ENCODE measurements at regions not wholly inside any gene's neighbourhood (a gene's known extent, or its start where the extent isn't known, plus 50 kb on each side); places are given as distances from the start of the nearest gene placed in this dataset.

DNA sequence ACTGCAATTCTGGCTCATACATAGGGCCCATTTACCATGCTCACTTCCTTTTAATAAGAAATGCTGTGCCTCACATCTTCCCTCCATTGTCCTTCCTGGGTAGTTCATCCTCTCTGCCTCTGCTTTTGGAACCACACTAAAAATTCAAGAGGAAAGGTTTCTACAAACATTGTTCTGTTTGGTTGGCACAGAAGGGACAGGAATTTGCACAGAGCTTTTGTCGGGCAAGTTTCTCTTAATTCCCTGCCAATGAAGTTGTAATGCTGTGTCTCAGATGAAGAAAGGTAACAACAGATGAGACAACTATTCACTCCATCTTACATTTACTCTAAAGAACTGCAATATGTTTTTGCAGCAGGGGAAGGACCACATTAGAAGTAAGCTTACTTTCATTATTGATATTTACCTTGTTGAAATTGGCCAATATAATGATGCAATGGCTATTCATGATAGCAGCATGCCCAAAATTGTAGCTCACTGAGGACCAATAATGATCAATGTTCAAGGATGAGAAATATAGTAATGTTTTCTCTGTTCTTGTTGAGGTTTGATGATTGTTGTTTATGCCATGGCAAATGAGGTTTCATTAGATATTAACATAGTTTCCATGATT, 82.5 kb upstream of the HMHB1 start:
- H3K9me3 ChIP-seq (ENCODE audit: control insufficient read depth, low read length), result no peaks in the 10 kb centered on the region
- intact Hi-C loops (cut with DNase I), result no loop called here
- no peaks in the 10 kb centered on the region for H3K4me1 ChIP-seq (ENCODE audit: control insufficient read depth, insufficient read depth, low read length)
- DNase-seq (no peak), ATAC-seq (no peak)
- no peak overlapping the region for H3K27ac ChIP-seq (ENCODE audit: low read length)
- H3K27me3 ChIP-seq (ENCODE audit: control insufficient read depth, insufficient read depth), result no peaks in the 10 kb centered on the region
- H3K4me3 ChIP-seq (ENCODE audit: low read length), result no peak overlapping the region
- WGBS, result 80% methylated on average over 1 of the region's 1 CpG

- Histone ChIP-seq H3K27me3 (ENCODE audit: control insufficient read depth, insufficient read depth) (no peaks in the 10 kb centered on the region), H3K9me3 (ENCODE audit: control insufficient read depth, low read length) (no peaks in the 10 kb centered on the region), H3K4me3 (ENCODE audit: low read length) (no peak overlapping the region), H3K27ac (ENCODE audit: low read length) (no peak overlapping the region), H3K4me1 (ENCODE audit: control insufficient read depth, insufficient read depth, low read length) (no peaks in the 10 kb centered on the region)
- ATAC-seq, result no peak
- DNase-seq, result no peak
- intact Hi-C loops (cut with DNase I), result no loop called here
These were observed 88.8 kb upstream of the HMHB1 start for GRCh38 chr5:143723159-143723558.

GRCh38 chr5:143721925-143722324, 90.0 kb upstream of the HMHB1 start:
- no peaks in the 10 kb centered on the region for H3K4me1 ChIP-seq (ENCODE audit: control insufficient read depth, insufficient read depth, low read length)
- no peaks in the 10 kb centered on the region for H3K27me3 ChIP-seq (ENCODE audit: control insufficient read depth, insufficient read depth)
- DNase-seq, result no peak
- intact Hi-C loops (cut with DNase I), result no loop called here
- no peak overlapping the region for H3K27ac ChIP-seq (ENCODE audit: low read length)
- H3K9me3 ChIP-seq (ENCODE audit: control insufficient read depth, low read length), result no peaks in the 10 kb centered on the region
- ATAC-seq, result no peak
- H3K4me3 ChIP-seq (ENCODE audit: low read length), result no peak overlapping the region

- no peak for ATAC-seq
- 76% methylated on average over 5 of the region's 5 CpGs for WGBS
- Histone ChIP-seq H3K27ac (ENCODE audit: low read length) (no peak overlapping the region), H3K4me1 (ENCODE audit: control insufficient read depth, insufficient read depth, low read length) (no peaks in the 10 kb centered on the region), H3K4me3 (ENCODE audit: low read length) (no peak overlapping the region), H3K27me3 (ENCODE audit: control insufficient read depth, insufficient read depth) (no peaks in the 10 kb centered on the region), H3K9me3 (ENCODE audit: control insufficient read depth, low read length) (no peaks in the 10 kb centered on the region)
- DNase-seq, result no peak
- intact Hi-C loops (cut with DNase I), result no loop called here
These were observed 91.3 kb upstream of the HMHB1 start for GRCh38 chr5:143720689-143721088.

- intact Hi-C loops (cut with DNase I), result no loop called here
- no peak overlapping the region for H3K27ac ChIP-seq (ENCODE audit: low read length)
- H3K4me1 ChIP-seq (ENCODE audit: control insufficient read depth, insufficient read depth, low read length), result no peaks in the 10 kb centered on the region
- WGBS, result 17% methylated on average over 2 of the region's 2 CpGs
- DNase-seq, result no peak
- no peaks in the 10 kb centered on the region for H3K9me3 ChIP-seq (ENCODE audit: control insufficient read depth, low read length)
- H3K4me3 ChIP-seq (ENCODE audit: low read length), result no peak overlapping the region
- ATAC-seq, result no peak
- no peaks in the 10 kb centered on the region for H3K27me3 ChIP-seq (ENCODE audit: control insufficient read depth, insufficient read depth)
These were observed 94.6 kb upstream of the HMHB1 start for GRCh38 chr5:143717400-143717799.

DNA sequence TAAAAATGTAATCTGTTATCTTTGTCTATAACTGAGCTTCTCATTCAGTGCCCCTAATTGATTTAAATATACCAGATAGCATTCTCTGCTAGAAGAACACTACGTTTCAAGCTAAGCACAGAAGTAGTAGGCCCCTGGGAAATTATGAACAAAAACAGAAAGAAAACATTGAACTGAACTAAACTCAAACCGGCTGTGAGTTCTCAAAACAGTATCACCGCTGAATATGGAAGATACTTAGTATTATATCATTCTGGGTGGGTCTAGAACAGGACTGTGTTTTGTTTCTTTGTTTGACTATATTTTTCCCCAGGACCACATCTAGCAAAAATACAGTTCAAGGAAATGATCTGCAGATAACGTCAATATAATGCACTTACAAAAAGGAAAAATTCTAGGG, 95.1 kb upstream of the HMHB1 start:
- DNase-seq (no peak), ATAC-seq (peak in 1 of 2 donors; percentile 60)
- H3K4me3 ChIP-seq (ENCODE audit: low read length), result no peak overlapping the region
- H3K27ac ChIP-seq (ENCODE audit: low read length), result no peak overlapping the region
- no peaks in the 10 kb centered on the region for H3K9me3 ChIP-seq (ENCODE audit: control insufficient read depth, low read length)
- no peaks in the 10 kb centered on the region for H3K27me3 ChIP-seq (ENCODE audit: control insufficient read depth, insufficient read depth)
- 32% methylated on average over 4 of the region's 4 CpGs for WGBS
- no peaks in the 10 kb centered on the region for H3K4me1 ChIP-seq (ENCODE audit: control insufficient read depth, insufficient read depth, low read length)
- intact Hi-C loops (cut with DNase I), result no loop called here

DNA sequence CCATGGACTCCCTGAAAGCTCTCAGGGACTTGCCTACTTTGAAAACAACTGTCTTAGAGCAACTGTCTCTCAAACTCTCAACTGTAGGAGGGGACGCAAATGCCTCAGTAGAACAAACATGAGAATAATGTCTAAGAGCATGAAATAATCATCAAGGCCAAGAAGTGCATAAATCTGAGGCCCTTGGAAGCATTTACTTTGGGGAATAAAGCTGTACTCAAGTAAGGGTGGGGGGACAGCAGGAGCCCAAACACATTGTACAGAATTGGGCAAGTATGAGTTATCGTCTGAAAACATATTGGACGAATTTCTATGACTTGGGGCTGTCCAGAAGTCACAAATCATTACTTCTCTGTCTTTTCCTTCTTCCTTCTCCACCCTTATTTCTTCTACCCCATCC, 96.3 kb upstream of the HMHB1 start:
- ATAC-seq (no peak), DNase-seq (no peak)
- intact Hi-C loops (cut with DNase I), result no loop called here
- no peaks in the 10 kb centered on the region for H3K9me3 ChIP-seq (ENCODE audit: control insufficient read depth, low read length)
- no peak overlapping the region for H3K4me3 ChIP-seq (ENCODE audit: low read length)
- peaks cover under 1% of the 10 kb centered on the region for H3K4me1 ChIP-seq (ENCODE audit: control insufficient read depth, insufficient read depth, low read length)
- no peaks in the 10 kb centered on the region for H3K27me3 ChIP-seq (ENCODE audit: control insufficient read depth, insufficient read depth)
- H3K27ac ChIP-seq (ENCODE audit: low read length), result no peak overlapping the region
- WGBS, result 80% methylated on average over 3 of the region's 3 CpGs

DNA sequence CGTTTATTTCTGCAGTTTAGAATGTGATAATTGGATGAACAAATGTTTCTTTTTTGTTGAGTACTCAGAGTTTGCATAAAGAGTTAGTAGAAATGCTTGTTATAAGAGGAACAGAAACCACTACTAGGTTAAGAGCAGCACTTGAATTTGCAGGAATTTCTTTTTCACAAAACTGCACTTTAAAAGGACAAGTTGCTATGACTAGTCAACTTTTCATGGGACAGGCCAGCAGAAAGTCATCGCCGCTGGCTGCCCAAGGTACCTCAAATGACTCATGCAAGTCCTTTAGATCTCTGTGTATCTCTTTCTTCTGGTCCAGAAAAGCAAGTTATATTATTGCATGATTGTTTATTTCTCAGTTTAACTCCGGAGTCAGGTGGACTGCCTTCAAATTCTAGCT, 97.3 kb upstream of the HMHB1 start:
- Histone ChIP-seq H3K9me3 (ENCODE audit: control insufficient read depth, low read length) (no peaks in the 10 kb centered on the region), H3K27ac (ENCODE audit: low read length) (no peak overlapping the region), H3K4me3 (ENCODE audit: low read length) (no peak overlapping the region), H3K4me1 (ENCODE audit: control insufficient read depth, insufficient read depth, low read length) (peaks cover 4% of the 10 kb centered on the region), H3K27me3 (ENCODE audit: control insufficient read depth, insufficient read depth) (no peaks in the 10 kb centered on the region)
- no peak for ATAC-seq
- intact Hi-C loops (cut with DNase I), result no loop called here
- no peak for DNase-seq
- 72% methylated on average over 4 of the region's 4 CpGs for WGBS

- no peaks in the 10 kb centered on the region for H3K9me3 ChIP-seq (ENCODE audit: control insufficient read depth, low read length)
- intact Hi-C loops (cut with DNase I), result no loop called here
- no peak overlapping the region for H3K4me3 ChIP-seq (ENCODE audit: low read length)
- no peaks in the 10 kb centered on the region for H3K27me3 ChIP-seq (ENCODE audit: control insufficient read depth, insufficient read depth)
- no peak for DNase-seq
- H3K27ac ChIP-seq (ENCODE audit: low read length), result no peak overlapping the region
- peaks cover 8% of the 10 kb centered on the region for H3K4me1 ChIP-seq (ENCODE audit: control insufficient read depth, insufficient read depth, low read length)
- ATAC-seq, result peak; percentile 28 to 46
- WGBS, result 61% methylated on average over 8 of the region's 8 CpGs
These were observed 98.6 kb upstream of the HMHB1 start for GRCh38 chr5:143713047-143714003.

GRCh38 chr5:143708672-143709071, 103.3 kb upstream of the HMHB1 start:
- intact Hi-C loops (cut with DNase I), result no loop called here
- H3K27me3 ChIP-seq (ENCODE audit: control insufficient read depth, insufficient read depth), result no peaks in the 10 kb centered on the region
- H3K4me1 ChIP-seq (ENCODE audit: control insufficient read depth, insufficient read depth, low read length), result peaks cover 8% of the 10 kb centered on the region
- 86% methylated on average over 2 of the region's 2 CpGs for WGBS
- ATAC-seq, result no peak
- no peak overlapping the region for H3K27ac ChIP-seq (ENCODE audit: low read length)
- no peak overlapping the region for H3K4me3 ChIP-seq (ENCODE audit: low read length)
- no peak for DNase-seq
- H3K9me3 ChIP-seq (ENCODE audit: control insufficient read depth, low read length), result no peaks in the 10 kb centered on the region

DNA sequence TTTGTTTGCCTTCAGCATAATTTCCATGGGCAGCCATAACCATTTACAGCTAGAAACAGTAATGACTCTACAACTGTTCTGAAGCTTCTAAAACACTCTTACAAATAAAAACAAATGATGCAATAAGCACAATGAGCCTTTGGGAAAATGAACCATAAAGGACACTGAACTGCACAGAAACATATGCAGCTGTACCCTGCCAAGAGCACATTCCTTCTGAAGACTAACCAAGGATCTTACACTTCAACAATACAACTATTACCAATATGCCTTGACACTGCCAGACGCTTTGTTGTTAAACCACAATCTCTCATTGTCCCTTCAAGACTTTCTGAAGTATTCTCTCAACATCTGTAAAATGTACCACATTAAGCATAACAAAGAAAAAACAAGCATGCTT, 104.2 kb upstream of the HMHB1 start:
- DNase-seq, result no peak
- Histone ChIP-seq H3K27ac (ENCODE audit: low read length) (no peak overlapping the region), H3K4me1 (ENCODE audit: control insufficient read depth, insufficient read depth, low read length) (peaks cover 8% of the 10 kb centered on the region), H3K9me3 (ENCODE audit: control insufficient read depth, low read length) (no peaks in the 10 kb centered on the region), H3K4me3 (ENCODE audit: low read length) (no peak overlapping the region), H3K27me3 (ENCODE audit: control insufficient read depth, insufficient read depth) (no peaks in the 10 kb centered on the region)
- 52% methylated on average over 1 of the region's 1 CpG for WGBS
- no peak for ATAC-seq
- intact Hi-C loops (cut with DNase I), result no loop called here

Data from right cardiac atrium (tissue), 5 donors.